ENCODE measurements at regions not wholly inside any gene's neighbourhood (a gene's known extent, or its start where the extent isn't known, plus 50 kb on each side); places are given as distances from the start of the nearest gene placed in this dataset.

- intact Hi-C loops (cut with micrococcal nuclease): loop anchor here (2.0 kb wide), 1 partner anchor 1314 kb away; no protein-coding TSS in a partner anchor
- Histone ChIP-seq H3K36me3 (ENCODE audit: insufficient read depth, low read length) (no peaks in the 10 kb centered on the region), H3K4me1 (ENCODE audit: insufficient read depth, low read length) (no peaks in the 10 kb centered on the region), H3K27ac (ENCODE audit: low read depth, low read length) (no peak overlapping the region), H3K4me3 (ENCODE audit: low read length in 2 of 2) (no peak overlapping the region), H3K27me3 (ENCODE audit: insufficient read depth, low read length) (no peaks in the 10 kb centered on the region), H3K9me3 (ENCODE audit: control insufficient read depth in 1 of 2, low read length in 2 of 2) (no peaks in the 10 kb centered on the region)
- peak in 4 of 5 donors; percentile 7 to 22 (median 14) for DNase-seq
- CTCF ChIA-PET (ENCODE audit: partially characterized antibody): interaction anchor here (0.7 to 1.1 kb wide), 3 partner anchors 8 to 22 kb away, joined by 3 to 5 read pairs (median 4); no protein-coding TSS in a partner anchor
- Mint-ChIP-seq H3K4me3 (no peak overlapping the region), H3K36me3 (no peaks in the 10 kb centered on the region), H3K9me3 (peaks cover 0 to 1% (median 0%) of the 10 kb centered on the region in 8 donors), H3K4me1 (no peaks in the 10 kb centered on the region), H3K27ac (no peak overlapping the region), H3K27me3 (peaks cover 2% of the 10 kb centered on the region in 2 donors)
- POLR2A ChIA-PET (ENCODE audit: partially characterized antibody): no interaction called here
Observed at GRCh38 chr2:35410431-35411061, 945.0 kb upstream of the CRIM1 start.

DNA sequence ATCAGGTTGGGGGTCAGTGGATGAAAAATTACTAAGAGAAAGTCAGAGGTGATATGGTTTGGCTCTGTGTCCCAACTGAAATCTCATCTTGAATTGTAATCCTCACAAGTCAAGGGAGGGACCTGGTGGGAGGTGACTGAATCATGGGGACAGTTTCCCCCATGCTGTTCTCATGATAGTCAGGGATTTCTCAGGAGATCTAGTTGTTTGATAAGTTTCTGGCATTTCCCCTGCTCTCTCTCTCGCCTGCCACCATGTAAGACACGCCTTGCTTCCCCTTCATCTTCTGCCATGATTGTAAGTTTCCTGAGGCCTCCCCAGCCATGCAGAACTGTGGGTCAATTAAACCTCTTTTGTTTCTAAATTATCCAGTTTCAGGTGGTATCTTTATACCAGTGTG, 945.8 kb upstream of the CRIM1 start:
- no peaks in the 10 kb centered on the region for H3K36me3 ChIP-seq (ENCODE audit: insufficient read depth, low read length)
- H3K4me3 ChIP-seq (ENCODE audit: low read length in 2 of 2): no peak overlapping the region
- Mint-ChIP-seq H3K36me3 (no peaks in the 10 kb centered on the region), H3K4me1 (no peaks in the 10 kb centered on the region), H3K27me3 (peaks cover 2% of the 10 kb centered on the region in 2 donors), H3K4me3 (no peak overlapping the region), H3K27ac (no peak overlapping the region), H3K9me3 (peaks cover 0 to 1% (median 0%) of the 10 kb centered on the region in 8 donors)
- POLR2A ChIA-PET (ENCODE audit: partially characterized antibody): no interaction called here
- CTCF ChIA-PET (ENCODE audit: partially characterized antibody): no interaction called here
- intact Hi-C loops (cut with micrococcal nuclease): loop anchor here (2.0 kb wide), 1 partner anchor 1313 kb away; no protein-coding TSS in a partner anchor
- H3K4me1 ChIP-seq (ENCODE audit: insufficient read depth, low read length): no peaks in the 10 kb centered on the region
- DNase-seq: no peak
- no peak overlapping the region for H3K27ac ChIP-seq (ENCODE audit: low read depth, low read length)
- H3K27me3 ChIP-seq (ENCODE audit: insufficient read depth, low read length): no peaks in the 10 kb centered on the region
- H3K9me3 ChIP-seq (ENCODE audit: control insufficient read depth in 1 of 2, low read length in 2 of 2): no peaks in the 10 kb centered on the region

GRCh38 chr2:35408320-35408719, 947.3 kb upstream of the CRIM1 start:
- ChIA-PET POLR2A (ENCODE audit: partially characterized antibody) (no interaction called here), CTCF (ENCODE audit: partially characterized antibody) (no interaction called here)
- H3K4me3 ChIP-seq (ENCODE audit: low read length in 2 of 2): no peak overlapping the region
- H3K4me1 Mint-ChIP-seq: no peaks in the 10 kb centered on the region
- H3K27ac Mint-ChIP-seq: no peak overlapping the region
- no peaks in the 10 kb centered on the region for H3K4me1 ChIP-seq (ENCODE audit: insufficient read depth, low read length)
- H3K36me3 ChIP-seq (ENCODE audit: insufficient read depth, low read length): no peaks in the 10 kb centered on the region
- no peaks in the 10 kb centered on the region for H3K27me3 ChIP-seq (ENCODE audit: insufficient read depth, low read length)
- peaks cover 0 to 1% (median 0%) of the 10 kb centered on the region in 8 donors for H3K9me3 Mint-ChIP-seq
- no peaks in the 10 kb centered on the region for H3K9me3 ChIP-seq (ENCODE audit: control insufficient read depth in 1 of 2, low read length in 2 of 2)
- no peak overlapping the region for H3K27ac ChIP-seq (ENCODE audit: low read depth, low read length)
- H3K36me3 Mint-ChIP-seq: no peaks in the 10 kb centered on the region
- H3K27me3 Mint-ChIP-seq: peaks cover 2% of the 10 kb centered on the region in 2 donors
- intact Hi-C loops (cut with micrococcal nuclease): no loop called here
- H3K4me3 Mint-ChIP-seq: no peak overlapping the region
- no peak for DNase-seq

GRCh38 chr2:35391736-35392442, 963.7 kb upstream of the CRIM1 start:
- H3K4me3 ChIP-seq (ENCODE audit: low read length in 2 of 2): no peak overlapping the region
- peaks cover 0 to 1% (median 0%) of the 10 kb centered on the region in 8 donors for H3K9me3 Mint-ChIP-seq
- H3K27ac Mint-ChIP-seq: no peak overlapping the region
- H3K27me3 Mint-ChIP-seq: no peaks in the 10 kb centered on the region
- intact Hi-C loops (cut with micrococcal nuclease): no loop called here
- no peaks in the 10 kb centered on the region for H3K36me3 ChIP-seq (ENCODE audit: insufficient read depth, low read length)
- ChIA-PET POLR2A (ENCODE audit: partially characterized antibody) (no interaction called here), CTCF (ENCODE audit: partially characterized antibody) (no interaction called here)
- no peaks in the 10 kb centered on the region for H3K27me3 ChIP-seq (ENCODE audit: insufficient read depth, low read length)
- H3K9me3 ChIP-seq (ENCODE audit: control insufficient read depth in 1 of 2, low read length in 2 of 2): no peaks in the 10 kb centered on the region
- no peaks in the 10 kb centered on the region for H3K4me1 ChIP-seq (ENCODE audit: insufficient read depth, low read length)
- DNase-seq: no peak
- H3K4me3 Mint-ChIP-seq: no peak overlapping the region
- no peaks in the 10 kb centered on the region for H3K36me3 Mint-ChIP-seq
- H3K27ac ChIP-seq (ENCODE audit: low read depth, low read length): no peak overlapping the region
- H3K4me1 Mint-ChIP-seq: no peaks in the 10 kb centered on the region

GRCh38 chr2:35378791-35379190, 976.8 kb upstream of the CRIM1 start:
- no peak overlapping the region for H3K4me3 ChIP-seq (ENCODE audit: low read length in 2 of 2)
- H3K36me3 ChIP-seq (ENCODE audit: insufficient read depth, low read length): no peaks in the 10 kb centered on the region
- no peaks in the 10 kb centered on the region for H3K9me3 ChIP-seq (ENCODE audit: control insufficient read depth in 1 of 2, low read length in 2 of 2)
- Mint-ChIP-seq H3K27ac (no peak overlapping the region), H3K36me3 (no peaks in the 10 kb centered on the region), H3K4me1 (no peaks in the 10 kb centered on the region), H3K4me3 (no peak overlapping the region), H3K9me3 (peaks cover 0 to under 1% (median 0%) of the 10 kb centered on the region in 8 donors), H3K27me3 (no peaks in the 10 kb centered on the region)
- H3K27ac ChIP-seq (ENCODE audit: low read depth, low read length): no peak overlapping the region
- H3K27me3 ChIP-seq (ENCODE audit: insufficient read depth, low read length): no peaks in the 10 kb centered on the region
- CTCF ChIA-PET (ENCODE audit: partially characterized antibody): no interaction called here
- DNase-seq: no peak
- POLR2A ChIA-PET (ENCODE audit: partially characterized antibody): no interaction called here
- H3K4me1 ChIP-seq (ENCODE audit: insufficient read depth, low read length): no peaks in the 10 kb centered on the region
- intact Hi-C loops (cut with micrococcal nuclease): no loop called here

DNA sequence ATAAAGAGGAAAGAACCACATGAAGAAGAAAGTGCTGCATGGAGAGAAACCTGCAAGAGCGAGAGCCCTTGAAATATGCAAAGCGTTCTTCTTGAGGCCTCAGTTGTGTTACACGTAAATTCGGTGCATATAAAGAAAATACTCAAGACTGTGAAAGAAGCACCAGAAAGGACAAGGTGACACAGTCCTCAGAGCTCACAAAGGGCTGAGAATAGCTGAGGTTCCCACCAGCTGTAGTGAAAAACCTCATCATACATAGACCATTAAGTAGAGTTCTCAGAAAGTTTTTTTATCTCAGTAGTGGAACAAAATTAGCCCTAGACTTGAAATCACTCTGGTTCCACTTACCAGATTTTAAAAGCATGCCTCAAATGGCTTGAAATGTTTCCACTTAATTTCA, 980.7 kb upstream of the CRIM1 start:
- intact Hi-C loops (cut with micrococcal nuclease): no loop called here
- Histone ChIP-seq H3K4me1 (ENCODE audit: insufficient read depth, low read length) (no peaks in the 10 kb centered on the region), H3K27me3 (ENCODE audit: insufficient read depth, low read length) (no peaks in the 10 kb centered on the region), H3K4me3 (ENCODE audit: low read length in 2 of 2) (no peak overlapping the region), H3K9me3 (ENCODE audit: control insufficient read depth in 1 of 2, low read length in 2 of 2) (no peaks in the 10 kb centered on the region), H3K27ac (ENCODE audit: low read depth, low read length) (no peak overlapping the region), H3K36me3 (ENCODE audit: insufficient read depth, low read length) (no peaks in the 10 kb centered on the region)
- Mint-ChIP-seq H3K9me3 (peaks cover 0 to 2% (median 0%) of the 10 kb centered on the region in 8 donors), H3K36me3 (no peaks in the 10 kb centered on the region), H3K27ac (no peak overlapping the region), H3K27me3 (peaks cover 0 to 1% of the 10 kb centered on the region in 2 donors), H3K4me3 (no peak overlapping the region), H3K4me1 (no peaks in the 10 kb centered on the region)
- DNase-seq: no peak
- CTCF ChIA-PET (ENCODE audit: partially characterized antibody): no interaction called here
- POLR2A ChIA-PET (ENCODE audit: partially characterized antibody): no interaction called here

- H3K36me3 ChIP-seq (ENCODE audit: insufficient read depth, low read length): no peaks in the 10 kb centered on the region
- H3K4me1 Mint-ChIP-seq: no peaks in the 10 kb centered on the region
- POLR2A ChIA-PET (ENCODE audit: partially characterized antibody): no interaction called here
- no peaks in the 10 kb centered on the region for H3K4me1 ChIP-seq (ENCODE audit: insufficient read depth, low read length)
- no peaks in the 10 kb centered on the region for H3K27me3 ChIP-seq (ENCODE audit: insufficient read depth, low read length)
- peaks cover 0 to 7% (median 2%) of the 10 kb centered on the region in 8 donors for H3K9me3 Mint-ChIP-seq
- intact Hi-C loops (cut with micrococcal nuclease): no loop called here
- no peaks in the 10 kb centered on the region for H3K9me3 ChIP-seq (ENCODE audit: control insufficient read depth in 1 of 2, low read length in 2 of 2)
- CTCF ChIA-PET (ENCODE audit: partially characterized antibody): no interaction called here
- no peaks in the 10 kb centered on the region for H3K36me3 Mint-ChIP-seq
- no peak overlapping the region for H3K4me3 Mint-ChIP-seq
- peaks cover 0 to 2% of the 10 kb centered on the region in 2 donors for H3K27me3 Mint-ChIP-seq
- no peak overlapping the region for H3K27ac Mint-ChIP-seq
- H3K4me3 ChIP-seq (ENCODE audit: low read length in 2 of 2): no peak overlapping the region
- no peak for DNase-seq
- H3K27ac ChIP-seq (ENCODE audit: low read depth, low read length): no peak overlapping the region
Observed at GRCh38 chr2:35365859-35366258, 989.7 kb upstream of the CRIM1 start.

Data from CD4-positive, alpha-beta memory T cell (primary cell).